GM12873 (cell line): ENCODE measurements at regions not wholly inside any gene's neighbourhood (a gene's known extent, or its start where the extent isn't known, plus 50 kb on each side); places are given as distances from the start of the nearest gene placed in this dataset.

ENCODE experiments used
- CTCF ChIP-seq: IDR thresholded peaks from 2 replicates; pipeline ENCODE4 v1.5.1; 2012; ENCODE audit warnings: low read depth, mild to moderate bottlenecking, moderate library complexity, low read length, control low read depth; ENCODE audit not compliant: insufficient read depth; ENCODE audit errors: missing control alignments

- TF ChIP-seq CTCF = no peak
These were observed 102.1 kb upstream of the PAPPA start for GRCh38 chr9:116051528-116051927.

GRCh38 chr9:116055536-116055935 is 98.1 kb upstream of the PAPPA start:
- TF ChIP-seq CTCF = no peak

- no peak for TF ChIP-seq CTCF
These were observed 96.2 kb upstream of the PAPPA start for GRCh38 chr9:116057371-116057770.

- TF ChIP-seq CTCF = no peak
These were observed 95.2 kb upstream of the PAPPA start for GRCh38 chr9:116058421-116058820.

- no peak for TF ChIP-seq CTCF
These were observed 94.1 kb upstream of the PAPPA start for GRCh38 chr9:116059466-116059865.

GRCh38 chr9:116060631-116061030 is 93.0 kb upstream of the PAPPA start:
- no peak for TF ChIP-seq CTCF

- no peak for TF ChIP-seq CTCF
These were observed 91.9 kb upstream of the PAPPA start for GRCh38 chr9:116061546-116062205.

GRCh38 chr9:116062206-116062550 is 91.4 kb upstream of the PAPPA start:
- TF ChIP-seq CTCF = no peak
